SK-N-SH (cell line): ENCODE measurements at regions not wholly inside any gene's neighbourhood (a gene's known extent, or its start where the extent isn't known, plus 50 kb on each side); places are given as distances from the start of the nearest gene placed in this dataset.

Source experiments
- CTCF ChIA-PET: fragments of 300-600, 350-600 bp; formaldehyde crosslinking; extraction: SDS; loops from one replicate; lab custom pipeline; 2021; lab: Yijun Ruan, JAX
- POLR2A ChIA-PET: fragments of 350-600 bp; sonication (Branson Sonifier 250); formaldehyde crosslinking; extraction: SDS; loops from one replicate; lab custom pipeline; 2020; ENCODE audit warnings: antibody characterized with exemption, inconsistent platforms; lab: Yijun Ruan, JAX
- DNase-seq: peaks from one replicate; pipeline ENCODE4 v3.0.0; 2012
- H2AFZ ChIP-seq: fragments of 200-600 bp; sonication (generic); 2 replicates; pipeline ENCODE4 v1.8.1; 2016; ENCODE audit warnings: antibody characterized with exemption, mild to moderate bottlenecking, low read depth
- H3F3A ChIP-seq: fragments of 200-600 bp; sonication (generic); replicated peaks from 2 replicates; pipeline ENCODE3; 2016; ENCODE audit warnings: antibody characterized with exemption, mild to moderate bottlenecking; ENCODE audit not compliant: insufficient read depth
- H3K27ac ChIP-seq, 2 experiments: fragments of 200-500 bp in 1 of 2; fragments of 200-600 bp in 1 of 2; sonication (Bioruptor generic) in 1 of 2; sonication (generic), shearing (Covaris generic) in 1 of 2; 2 replicates each; pipeline versions ENCODE4 v1.5.1 to v1.6.1; 2014 to 2016; ENCODE audit warnings: low read depth in 2 of 2, inconsistent platforms in 1 of 2, low read length in 1 of 2, mild to moderate bottlenecking in 1 of 2, mixed read lengths in 1 of 2
- H3K27me3 ChIP-seq: fragments of 200-600 bp; sonication (generic), shearing (Covaris generic); 2 replicates; pipeline ENCODE4 v1.6.1; 2016; ENCODE audit warnings: mixed run types; ENCODE audit not compliant: insufficient read depth
- H3K36me3 ChIP-seq, 2 experiments: fragments of 200-500 bp in 1 of 2; fragments of 200-600 bp in 1 of 2; sonication (Bioruptor generic) in 1 of 2; sonication (generic) in 1 of 2; replicated peaks in 1 of 2; 2 replicates each; pipeline versions ENCODE3 to v1.5.1; 2014 to 2016; ENCODE audit warnings: low read length in 1 of 2, mild to moderate bottlenecking in 1 of 2; ENCODE audit not compliant: insufficient read depth in 2 of 2, control insufficient read depth in 1 of 2
- H3K4me1 ChIP-seq, 2 experiments: fragments of 200-500 bp in 1 of 2; fragments of 200-600 bp in 1 of 2; sonication (Bioruptor generic) in 1 of 2; sonication (generic), shearing (Covaris generic) in 1 of 2; 2 replicates each; pipeline versions ENCODE4 v1.5.1 to v1.6.1; 2014 to 2016; ENCODE audit warnings: low read depth in 1 of 2, low read length in 1 of 2, mixed run types in 1 of 2; ENCODE audit not compliant: insufficient read depth in 2 of 2, control insufficient read depth in 1 of 2
- H3K4me2 ChIP-seq: fragments of 200-600 bp; sonication (generic), shearing (Covaris generic); 2 replicates; pipeline ENCODE4 v1.6.1; 2017; ENCODE audit warnings: mixed run types
- H3K4me3 ChIP-seq, 2 experiments: fragments of 200-500 bp in 1 of 2; fragments of 200-600 bp in 1 of 2; sonication (Bioruptor generic) in 1 of 2; sonication (generic), shearing (Covaris generic) in 1 of 2; 2 replicates each; pipeline versions ENCODE4 v1.5.1 to v1.8.1; 2014 to 2016; ENCODE audit warnings: low read depth in 2 of 2, inconsistent platforms in 1 of 2, low read length in 1 of 2, mild to moderate bottlenecking in 1 of 2, mixed read lengths in 1 of 2, moderate library complexity in 1 of 2
- H3K79me2 ChIP-seq: fragments of 200-600 bp; sonication (generic); 2 replicates; pipeline ENCODE4 v1.8.1; 2017; ENCODE audit warnings: mild to moderate bottlenecking; ENCODE audit not compliant: insufficient read depth
- H3K9ac ChIP-seq: fragments of 200-600 bp; sonication (generic); 2 replicates; pipeline ENCODE4 v1.6.1; 2017; ENCODE audit warnings: mixed run types
- H3K9me2 ChIP-seq: fragments of 200-600 bp; sonication (generic); 2 replicates; pipeline ENCODE4 v1.6.1; 2017; ENCODE audit warnings: mixed run types
- H3K9me3 ChIP-seq: fragments of 200-600 bp; sonication (generic); 2 replicates; pipeline ENCODE4 v1.6.1; 2017; ENCODE audit warnings: mixed run types, mild to moderate bottlenecking, moderate library complexity
- H4K20me1 ChIP-seq: fragments of 200-600 bp; sonication (generic); 2 replicates; pipeline ENCODE4 v1.6.1; 2017; ENCODE audit warnings: mild to moderate bottlenecking, mixed run types; ENCODE audit not compliant: insufficient read depth
- CTCF ChIP-seq: fragments of 200-600 bp; sonication (generic); IDR thresholded peaks from 2 replicates; pipeline ENCODE4 v1.6.1; 2017; ENCODE audit warnings: antibody characterized with exemption, mild to moderate bottlenecking, moderate library complexity
- FOSL2 ChIP-seq: IDR thresholded peaks from 2 replicates; pipeline ENCODE4 v1.4.0; 2012; ENCODE audit warnings: low read depth, mild to moderate bottlenecking, moderate library complexity, borderline replicate concordance
- FOXJ3 ChIP-seq: sonication (generic); formaldehyde crosslinking; IDR thresholded peaks from 2 replicates; pipeline ENCODE4 v1.5.1; 2020; ENCODE audit warnings: mild to moderate bottlenecking, missing genetic modification reagents
- FOXM1 ChIP-seq: IDR thresholded peaks from 2 replicates; pipeline ENCODE4 v1.4.0; 2012; ENCODE audit warnings: low read depth, mild to moderate bottlenecking
- GABPA ChIP-seq: IDR thresholded peaks from 2 replicates; pipeline ENCODE4 v1.4.0; 2012; ENCODE audit warnings: low read depth, mild to moderate bottlenecking
- GATA2 ChIP-seq: sonication (generic); formaldehyde crosslinking; IDR thresholded peaks from 2 replicates; pipeline ENCODE4 v1.5.0; 2020; ENCODE audit warnings: mild to moderate bottlenecking, missing genetic modification reagents
- JUND ChIP-seq: IDR thresholded peaks from 2 replicates; pipeline ENCODE4 v1.4.0; 2012
- MAX ChIP-seq: IDR thresholded peaks from 2 replicates; pipeline ENCODE4 v1.4.0; 2012; ENCODE audit warnings: low read depth
- MXI1 ChIP-seq: IDR thresholded peaks from 2 replicates; pipeline ENCODE4 v1.6.1; 2012; ENCODE audit warnings: mild to moderate bottlenecking, low read depth, low read length, improper control_type of control experiment
- NFIC ChIP-seq: IDR thresholded peaks from 2 replicates; pipeline ENCODE4 v1.4.0; 2012; ENCODE audit warnings: borderline replicate concordance
- PBX3 ChIP-seq: IDR thresholded peaks from 2 replicates; pipeline ENCODE4; 2012
- RAD21 ChIP-seq: IDR thresholded peaks from 2 replicates; pipeline ENCODE4 v1.6.1; 2012; ENCODE audit warnings: mild to moderate bottlenecking, low read length
- RCOR1 ChIP-seq: fragments of 150-350 bp; IDR thresholded peaks from 2 replicates; pipeline ENCODE4 v1.6.1; 2017; ENCODE audit warnings: antibody characterized with exemption, low read length
- USF1 ChIP-seq: IDR thresholded peaks from 2 replicates; pipeline ENCODE4 v1.4.0; 2012; ENCODE audit warnings: low read depth, borderline replicate concordance
- USF2 ChIP-seq: fragments of 150-350 bp; IDR thresholded peaks from 2 replicates; pipeline ENCODE4 v1.6.1; 2017; ENCODE audit warnings: antibody characterized with exemption, low read length, low read depth, borderline replicate concordance
- YY1 ChIP-seq: IDR thresholded peaks from 2 replicates; pipeline ENCODE4 v1.4.0; 2012; ENCODE audit warnings: low read depth, mild to moderate bottlenecking
- ZBTB33 ChIP-seq: IDR thresholded peaks from 2 replicates; pipeline ENCODE4 v1.4.0; 2012; ENCODE audit warnings: low read depth, borderline replicate concordance
- WGBS: methylation state at CpG from one replicate; pipeline ENCODE4 v1.1.6; 2017; ENCODE audit warnings: low lambda C conversion rate; 5-methylcytosine and 5-hydroxymethylcytosine counted together

GRCh38 chr21:28193189-28193588 lies 799.5 kb downstream of the LTN1 start:
- H3K4me3 ChIP-seq = no peak overlapping the region
- no peak overlapping the region for H2AFZ ChIP-seq
- H3F3A ChIP-seq = no peaks in the 10 kb centered on the region
- no peak overlapping the region for H3K27ac ChIP-seq
- ChIA-PET CTCF (interaction anchor here (1.2 to 1.4 kb wide), 2 partner anchors 25 to 29 kb away, joined by 3 to 4 read pairs; no protein-coding TSS in a partner anchor), POLR2A (no interaction called here)
- no peak overlapping the region for H3K9ac ChIP-seq
- H3K27me3 ChIP-seq = no peaks in the 10 kb centered on the region
- no peaks in the 10 kb centered on the region for H3K79me2 ChIP-seq
- H3K9me3 ChIP-seq = no peaks in the 10 kb centered on the region
- TF ChIP-seq MXI1 = no peak
- no peak for TF ChIP-seq GABPA
- TF ChIP-seq ZBTB33 = no peak
- no peak for TF ChIP-seq FOXM1
- no peak for TF ChIP-seq PBX3
- no peak for TF ChIP-seq MAX
- TF ChIP-seq FOXJ3 (CRISPR knock-in tag) = no peak
- no peak for TF ChIP-seq YY1
- TF ChIP-seq GATA2 (CRISPR knock-in tag) = no peak
- no peak for TF ChIP-seq USF1
- no peak for TF ChIP-seq RCOR1
- no peak for TF ChIP-seq FOSL2
- TF ChIP-seq JUND = no peak
- TF ChIP-seq NFIC = no peak
- TF ChIP-seq USF2 = no peak
- TF ChIP-seq CTCF = no peak
- no peak for TF ChIP-seq RAD21
- TF ChIP-seq, all 33 proteins: peak for 0
- no peaks in the 10 kb centered on the region for H4K20me1 ChIP-seq
- H3K9me2 ChIP-seq = no peaks in the 10 kb centered on the region
- no peak for DNase-seq
- H3K36me3 ChIP-seq = no peaks in the 10 kb centered on the region
- no peak overlapping the region for H3K4me2 ChIP-seq
- no peaks in the 10 kb centered on the region for H3K4me1 ChIP-seq
- WGBS = 31% methylated on average over 2 of the region's 2 CpGs
